GM12892 (cell line): ENCODE measurements at regions not wholly inside any gene's neighbourhood (a gene's known extent, or its start where the extent isn't known, plus 50 kb on each side); places are given as distances from the start of the nearest gene placed in this dataset.

ENCODE experiments used
- DNase-seq: peaks from one replicate; pipeline ENCODE4 v3.0.0; 2011; ENCODE audit not compliant: insufficient read length
- FAIRE-seq: peaks from 2 replicates; lab custom pipeline; 2011; peaks lifted over from hg19 to GRCh38; lab: Jason Lieb, UNC
- POLR2A ChIP-seq: IDR thresholded peaks from 2 replicates; pipeline ENCODE4 v1.6.1; 2011; ENCODE audit warnings: low read depth, low read length, control low read depth
- POLR2AphosphoS5 ChIP-seq: IDR thresholded peaks from 2 replicates; pipeline ENCODE4 v1.6.1; 2011; ENCODE audit warnings: low read depth, low read length, control low read depth
- TAF1 ChIP-seq: IDR thresholded peaks from 2 replicates; pipeline ENCODE4 v1.6.1; 2011; ENCODE audit warnings: low read depth, mild to moderate bottlenecking, control low read depth, low read length, borderline replicate concordance

GRCh38 chr10:130429809-130430208, 293.6 kb downstream of the GLRX3 start:
- DNase-seq, result no peak
- FAIRE-seq, result no peak
- TF ChIP-seq POLR2AphosphoS5 (no peak), POLR2A (no peak), TAF1 (no peak)

GRCh38 chr10:130430291-130430690, 294.1 kb downstream of the GLRX3 start:
- TF ChIP-seq POLR2A (no peak), POLR2AphosphoS5 (no peak), TAF1 (no peak)
- FAIRE-seq (no peak), DNase-seq (no peak)

- DNase-seq, result no peak
- FAIRE-seq, result no peak
- TF ChIP-seq TAF1 (no peak), POLR2AphosphoS5 (no peak), POLR2A (no peak)
These were observed 294.9 kb downstream of the GLRX3 start for GRCh38 chr10:130430852-130431704.

- no peak for DNase-seq
- no peak for FAIRE-seq
- TF ChIP-seq POLR2AphosphoS5 (no peak), TAF1 (no peak)
These were observed 296.1 kb downstream of the GLRX3 start for GRCh38 chr10:130432271-130432670.

GRCh38 chr10:130432850-130433249, 296.7 kb downstream of the GLRX3 start:
- DNase-seq (no peak), FAIRE-seq (no peak)
- TF ChIP-seq POLR2A (no peak), POLR2AphosphoS5 (no peak), TAF1 (no peak)

GRCh38 chr10:130434446-130435385, 298.5 kb downstream of the GLRX3 start:
- DNase-seq, result no peak
- no peak for FAIRE-seq
- no peak for TF ChIP-seq POLR2A
- no peak for TF ChIP-seq POLR2AphosphoS5
- TF ChIP-seq TAF1, result no peak

- FAIRE-seq, result no peak
These were observed 299.8 kb downstream of the GLRX3 start for GRCh38 chr10:130435961-130436360.

GRCh38 chr10:130438861-130439260, 302.7 kb downstream of the GLRX3 start:
- TF ChIP-seq POLR2AphosphoS5 (no peak), TAF1 (no peak), POLR2A (no peak)
- FAIRE-seq, result no peak
- DNase-seq, result no peak

More at GRCh38 chr10:130435961-130436360, 299.8 kb downstream of the GLRX3 start:
- TF ChIP-seq POLR2AphosphoS5, result no peak
- TF ChIP-seq TAF1, result no peak
- no peak for TF ChIP-seq POLR2A
- no peak for DNase-seq

GRCh38 chr10:130439766-130440165, 303.6 kb downstream of the GLRX3 start:
- TF ChIP-seq TAF1 (no peak), POLR2A (no peak), POLR2AphosphoS5 (no peak)
- FAIRE-seq, result no peak
- DNase-seq, result no peak

- no peak for TF ChIP-seq POLR2A
- FAIRE-seq (no peak), DNase-seq (no peak)
These were observed 304.3 kb downstream of the GLRX3 start for GRCh38 chr10:130440494-130440893.

GRCh38 chr10:130440971-130441370, 304.8 kb downstream of the GLRX3 start:
- FAIRE-seq (no peak), DNase-seq (no peak)
- TF ChIP-seq POLR2AphosphoS5 (no peak), POLR2A (no peak), TAF1 (no peak)

GRCh38 chr10:130443066-130443465, 306.9 kb downstream of the GLRX3 start:
- DNase-seq (no peak), FAIRE-seq (no peak)
- TF ChIP-seq POLR2AphosphoS5 (no peak), POLR2A (no peak), TAF1 (no peak)
